Activated T-cell treated with anti-CD3 and anti-CD28 coated beads for 24 hours (primary cell): ENCODE measurements at regions not wholly inside any gene's neighbourhood (a gene's known extent, or its start where the extent isn't known, plus 50 kb on each side); places are given as distances from the start of the nearest gene placed in this dataset.

Experiments used
- DNase-seq: peaks from one replicate; pipeline ENCODE4 v3.0.0-alpha.2; 2020; ENCODE audit warnings: low read depth

DNA sequence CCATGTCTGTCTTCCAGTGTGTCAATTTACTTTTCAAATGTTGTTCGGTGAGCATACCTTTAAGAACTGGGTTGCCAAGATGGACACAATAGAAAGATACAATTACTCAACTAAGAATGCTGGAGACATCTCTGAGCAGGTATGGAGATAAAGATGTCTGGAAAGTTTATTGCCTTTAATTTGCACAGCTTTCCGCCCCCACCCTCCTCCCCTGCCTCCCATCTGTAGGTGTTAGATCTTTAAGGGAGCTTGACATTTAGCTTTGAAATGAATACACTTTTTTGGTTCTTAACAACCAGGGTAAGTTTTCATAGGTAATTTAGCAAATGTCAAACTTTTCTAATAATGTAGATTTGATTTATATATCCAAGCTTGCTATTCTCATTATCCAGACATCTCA, 104.4 kb downstream of the BTBD3 start:
- no peak for DNase-seq

- DNase-seq = no peak
These were observed 105.6 kb downstream of the BTBD3 start for GRCh38 chr20:12023194-12023795.

DNA sequence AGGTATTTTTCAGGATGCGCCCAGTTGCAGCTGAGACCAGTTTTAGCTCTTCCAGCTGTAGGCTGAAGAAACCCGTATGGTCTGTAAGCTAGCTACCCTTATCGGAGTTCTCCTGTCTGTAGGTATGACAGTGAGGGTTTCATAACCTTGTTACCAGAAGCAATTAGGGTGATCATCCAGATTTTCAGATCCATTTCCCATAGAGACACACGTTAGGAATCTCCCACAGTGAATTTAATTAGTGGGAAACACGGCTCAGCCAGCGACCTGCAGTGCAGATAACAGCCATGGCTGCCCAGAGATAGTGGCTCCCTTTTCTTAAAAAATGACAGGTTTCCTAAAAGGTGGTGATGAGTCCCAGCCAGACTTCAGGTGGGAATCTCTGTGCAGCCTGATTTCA, 111.1 kb downstream of the BTBD3 start:
- no peak for DNase-seq

- no peak for DNase-seq
These were observed 112.8 kb downstream of the BTBD3 start for GRCh38 chr20:12030470-12030869.

- no peak for DNase-seq
These were observed 118.4 kb downstream of the BTBD3 start for GRCh38 chr20:12036142-12036541.

DNA sequence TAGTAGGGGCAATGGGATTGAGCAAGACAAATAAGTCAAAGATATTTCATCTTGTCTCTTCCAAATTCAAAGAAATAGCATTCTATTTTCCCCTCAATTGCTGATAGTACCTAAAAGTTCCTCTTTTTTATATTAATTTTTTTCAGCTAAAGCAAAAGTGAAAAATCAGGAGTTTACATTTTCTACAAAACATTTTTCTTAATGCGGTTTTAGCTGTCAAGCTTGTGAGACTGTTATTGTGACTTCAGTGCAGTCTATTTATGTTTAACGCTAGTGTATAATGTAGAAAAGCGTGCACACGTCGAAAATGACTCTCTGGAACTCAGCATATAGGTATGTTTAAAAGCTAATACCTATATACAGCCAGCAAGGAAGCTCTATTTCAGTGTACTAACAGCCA, 119.8 kb downstream of the BTBD3 start:
- DNase-seq = no peak

GRCh38 chr20:12040261-12040660, 122.6 kb downstream of the BTBD3 start:
- no peak for DNase-seq

DNA sequence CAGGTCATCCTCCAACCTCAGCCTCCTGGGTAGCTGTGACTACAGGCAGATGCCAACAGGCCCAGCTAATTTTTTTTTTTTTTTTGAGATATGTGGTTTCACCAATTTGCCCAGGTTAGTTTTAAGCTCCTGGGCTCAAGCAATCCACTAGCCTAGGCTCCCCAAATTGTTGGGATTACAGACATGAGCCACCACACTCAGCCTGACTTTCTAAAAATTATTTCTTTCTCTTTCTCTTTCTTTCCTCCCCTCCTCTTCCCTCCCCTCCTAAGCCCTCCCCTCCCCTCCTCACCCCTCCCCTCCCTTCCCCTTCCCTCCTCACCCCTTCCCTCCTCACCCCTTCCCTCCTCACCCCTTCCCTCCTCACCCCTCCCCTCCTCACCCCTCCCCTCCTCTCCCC, 127.3 kb downstream of the BTBD3 start:
- no peak for DNase-seq

DNA sequence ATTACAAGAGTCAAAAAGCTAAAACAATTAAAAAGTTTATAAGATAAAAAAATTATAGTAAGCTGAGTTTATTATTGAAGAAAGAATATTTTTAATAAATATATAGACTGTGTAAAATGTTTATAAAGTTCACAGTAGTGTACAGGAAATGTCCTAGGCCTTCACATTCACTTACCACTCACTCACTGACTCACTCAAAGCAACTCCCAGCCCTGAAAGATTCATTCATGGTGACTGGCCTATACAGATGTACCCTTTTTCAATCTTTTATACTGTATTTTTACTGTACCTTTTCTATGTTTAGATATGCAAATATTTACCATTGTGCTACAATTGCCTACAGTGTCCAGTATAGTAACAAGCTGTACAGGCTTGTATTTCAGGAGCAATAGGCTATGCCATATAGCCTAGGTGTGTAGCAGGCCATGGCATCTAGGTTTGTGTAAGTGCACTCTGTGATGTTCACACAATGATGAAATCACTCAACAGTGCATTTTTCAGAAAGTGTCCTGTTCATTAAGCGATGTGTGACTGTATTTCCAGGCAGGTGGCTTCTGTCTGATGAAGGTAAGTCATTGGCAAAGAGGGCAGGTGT, 130.2 kb downstream of the BTBD3 start:
- DNase-seq = no peak

DNA sequence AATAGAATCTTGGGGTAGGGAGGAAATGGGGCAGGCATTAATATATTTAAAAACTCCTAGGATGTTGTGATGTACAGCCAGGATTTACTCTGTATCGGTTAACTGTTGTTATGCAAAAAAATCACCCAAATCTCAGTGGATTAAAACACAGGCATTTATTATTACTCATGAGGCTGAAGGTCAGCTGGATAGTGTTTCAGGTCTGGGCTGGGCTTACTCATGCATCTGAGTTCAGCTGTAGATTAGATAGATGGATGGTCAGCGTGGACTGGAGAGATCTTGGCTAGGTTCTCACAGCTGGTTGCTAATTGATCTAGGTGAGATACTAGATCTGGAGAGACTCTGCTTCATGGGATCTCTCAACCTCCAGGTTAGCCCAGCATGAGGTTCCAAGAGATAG, 131.4 kb downstream of the BTBD3 start:
- DNase-seq = no peak

GRCh38 chr20:12051206-12052163, 133.8 kb downstream of the BTBD3 start:
- no peak for DNase-seq

DNA sequence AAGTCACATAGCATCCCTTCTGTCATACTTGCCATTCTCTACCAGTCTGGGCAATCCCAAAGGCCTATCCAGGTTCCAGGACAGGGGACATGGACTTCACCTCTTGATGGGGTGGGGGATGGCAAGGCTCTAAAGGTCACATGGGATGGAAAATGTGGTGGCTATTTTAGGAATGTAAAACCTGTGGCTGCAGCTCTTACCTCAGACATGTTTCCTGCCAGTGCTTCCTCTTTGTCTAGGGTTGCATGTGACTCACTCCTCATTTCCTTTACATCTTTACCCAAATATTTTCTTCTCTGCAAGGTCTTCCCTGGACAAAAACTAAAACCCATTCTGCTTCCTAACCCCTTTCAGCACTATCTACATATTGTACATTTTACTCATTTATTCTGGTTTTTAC, 135.7 kb downstream of the BTBD3 start:
- DNase-seq = no peak

- no peak for DNase-seq
These were observed 136.9 kb downstream of the BTBD3 start for GRCh38 chr20:12054556-12054955.

GRCh38 chr20:12055161-12055560, 137.5 kb downstream of the BTBD3 start:
- no peak for DNase-seq

DNA sequence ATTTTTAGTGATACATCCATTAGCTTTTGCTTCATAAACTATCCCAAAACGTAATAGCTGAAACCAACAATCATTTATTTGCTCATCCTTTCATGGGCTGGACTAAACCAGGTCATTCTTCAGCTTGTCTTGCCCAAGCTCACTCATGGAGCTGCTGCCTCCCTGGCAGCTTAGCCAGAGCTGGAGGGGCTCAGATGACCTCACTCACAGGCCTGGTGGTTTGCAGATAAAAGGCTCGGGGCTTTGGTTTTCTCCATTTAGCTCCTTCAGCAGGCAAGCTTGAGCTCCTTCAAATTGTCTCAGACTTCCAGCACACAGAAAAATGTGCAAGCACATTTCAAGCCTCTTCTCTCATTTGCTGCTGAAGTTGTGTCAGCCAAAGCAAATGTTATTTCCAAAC, 139.1 kb downstream of the BTBD3 start:
- no peak for DNase-seq

DNA sequence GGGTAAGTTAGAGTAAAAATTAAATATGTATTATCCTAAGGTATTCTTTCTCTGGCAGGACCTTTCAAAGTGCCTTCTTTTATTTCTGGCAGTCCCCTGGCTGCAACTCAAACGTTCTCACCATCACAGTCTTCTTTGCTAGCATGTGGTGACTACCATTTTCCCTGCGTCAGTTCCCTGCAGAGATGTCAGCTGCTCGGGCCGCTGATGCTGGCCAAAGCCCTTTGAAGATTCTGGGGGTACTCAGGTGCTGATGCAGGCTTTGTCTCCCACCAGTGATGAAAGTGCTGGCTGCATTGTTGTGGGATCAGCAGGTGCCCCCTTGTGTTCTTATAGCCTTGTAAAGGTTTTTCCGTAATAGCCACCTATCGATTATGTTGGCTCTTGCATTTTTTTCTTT, 140.1 kb downstream of the BTBD3 start:
- DNase-seq = no peak

DNA sequence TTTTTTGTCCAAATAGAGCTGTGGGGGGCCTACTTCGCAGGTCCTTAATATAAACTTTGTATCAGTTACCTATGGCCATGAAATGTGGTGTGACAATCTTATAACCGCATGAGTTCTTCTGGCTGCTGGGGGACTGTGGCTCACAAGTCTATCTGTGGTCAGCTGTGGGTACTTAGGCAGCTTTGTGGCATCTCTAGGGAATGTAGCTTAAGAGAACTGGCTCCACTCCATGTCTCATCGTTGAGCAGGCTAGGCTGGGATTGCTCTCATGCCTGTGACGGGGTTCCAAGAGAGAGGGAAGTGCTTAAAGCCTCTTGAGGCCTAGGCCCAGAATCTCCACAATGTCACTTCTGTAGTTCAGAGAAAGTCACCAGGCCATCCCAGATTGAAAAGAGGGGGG, 140.5 kb downstream of the BTBD3 start:
- no peak for DNase-seq

GRCh38 chr20:12061466-12061865, 143.8 kb downstream of the BTBD3 start:
- DNase-seq = no peak

DNA sequence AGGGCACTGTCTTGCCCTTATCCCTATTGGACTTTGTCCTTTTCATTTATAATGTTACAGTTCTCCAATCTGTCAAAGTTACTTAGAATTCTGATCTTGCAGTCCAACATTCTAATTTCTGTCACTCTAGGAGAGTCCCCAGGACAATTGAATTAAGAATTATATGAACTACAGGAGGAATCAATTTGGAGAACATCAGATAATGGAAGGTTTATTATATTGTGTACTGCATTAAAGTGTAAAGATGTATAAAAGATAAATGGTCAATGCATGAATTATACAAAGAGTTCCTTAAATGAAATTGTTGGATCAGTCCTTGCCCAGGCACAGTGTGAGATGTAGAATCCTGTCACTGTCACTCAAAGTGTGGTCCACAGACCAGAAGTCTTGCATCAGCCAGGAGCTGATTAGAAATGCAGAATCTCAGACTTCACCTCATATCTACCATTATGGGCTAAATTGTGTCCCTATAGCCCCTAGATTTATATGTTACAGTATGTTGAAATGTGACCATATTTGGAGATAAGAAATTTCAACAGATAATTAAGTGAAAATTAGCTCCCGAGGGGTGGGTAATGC, 145.5 kb downstream of the BTBD3 start:
- DNase-seq = no peak

DNA sequence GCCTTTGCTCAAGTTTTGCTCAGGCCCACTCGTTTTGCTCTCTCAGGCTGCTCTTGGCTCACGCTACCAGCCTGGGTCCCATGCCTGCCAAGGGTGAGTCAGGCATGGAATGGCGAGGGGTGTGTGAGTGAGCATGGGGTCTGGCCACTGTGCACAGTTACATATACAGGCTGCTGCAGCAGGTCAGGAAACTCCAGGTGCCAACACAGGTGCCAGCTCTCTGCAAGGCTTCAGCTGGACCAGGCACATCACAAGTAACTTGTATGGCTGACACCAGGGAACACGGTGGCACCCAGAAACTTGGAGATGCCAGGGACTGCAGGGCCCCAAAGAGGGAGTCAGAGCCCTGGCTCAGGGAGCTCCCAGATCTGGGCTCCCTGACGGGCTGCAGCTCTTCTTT, 146.8 kb downstream of the BTBD3 start:
- DNase-seq = no peak

DNA sequence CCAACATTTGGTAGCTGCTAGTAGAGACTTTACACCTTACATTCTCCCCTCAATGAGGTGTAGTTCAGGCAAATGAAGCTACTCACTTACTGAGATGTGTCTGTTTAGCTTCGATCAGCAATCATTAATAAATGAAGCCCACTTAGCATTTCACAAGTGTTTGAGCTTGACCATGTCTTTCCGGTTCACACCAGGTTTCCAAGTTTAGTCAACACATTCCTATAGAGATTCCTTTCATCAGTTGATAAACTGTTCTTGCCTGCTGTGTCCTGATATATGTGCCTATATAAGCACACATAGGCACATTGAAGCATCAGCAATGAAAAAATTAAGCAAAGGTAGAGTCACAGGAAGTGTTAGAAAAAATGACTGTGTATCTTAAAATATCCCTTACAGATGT, 150.0 kb downstream of the BTBD3 start:
- DNase-seq = no peak

DNA sequence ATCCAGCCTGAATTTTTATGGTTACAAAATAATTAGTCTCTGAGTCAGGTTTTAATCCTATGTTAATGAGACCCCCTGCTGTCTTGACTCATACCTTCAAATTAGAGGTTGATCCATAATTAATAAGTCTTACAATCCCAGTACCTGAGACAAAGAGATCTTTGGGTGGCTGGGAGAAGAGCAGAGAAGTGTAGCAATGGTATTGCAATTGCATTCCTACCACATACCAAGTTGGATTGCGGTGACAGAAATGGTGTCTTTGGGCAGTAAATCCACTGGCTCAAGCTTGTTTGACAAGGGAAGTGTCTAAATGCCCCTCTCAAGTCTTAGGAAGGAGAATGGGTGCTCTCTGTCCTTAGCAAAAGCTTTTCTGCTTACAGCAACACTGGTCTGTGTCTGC, 150.4 kb downstream of the BTBD3 start:
- DNase-seq = no peak

- no peak for DNase-seq
These were observed 151.5 kb downstream of the BTBD3 start for GRCh38 chr20:12069181-12069580.
